ENCODE measurements at regions not wholly inside any gene's neighbourhood (a gene's known extent, or its start where the extent isn't known, plus 50 kb on each side); places are given as distances from the start of the nearest gene placed in this dataset.
"Not testable (repeated sequence)": the region's sequence is repeated elsewhere in the genome, so short reads cannot be mapped to it uniquely, and the experiment has no call there.

DNA sequence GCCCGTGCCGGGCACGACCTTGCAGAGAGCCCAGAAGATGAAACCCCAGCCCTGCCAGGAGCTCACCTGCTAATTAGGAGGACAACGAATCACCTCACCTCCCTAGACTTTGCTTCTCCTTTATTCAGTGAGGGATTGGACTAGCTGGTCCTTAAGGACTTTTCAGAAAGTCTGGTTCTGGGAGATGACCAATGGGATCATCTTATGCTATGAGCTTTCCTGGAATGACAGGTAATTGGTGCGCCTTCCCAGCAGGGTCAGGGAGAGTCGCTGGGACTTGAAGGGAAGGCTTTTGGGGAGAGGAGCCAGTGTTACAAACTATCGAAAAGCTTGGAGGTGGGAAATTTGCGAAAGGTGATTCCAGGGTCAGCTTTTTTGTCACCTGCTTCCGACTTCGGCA is 159.1 kb downstream of the KLRB1 start:
- DNase-seq = peak; percentile 11

DNA sequence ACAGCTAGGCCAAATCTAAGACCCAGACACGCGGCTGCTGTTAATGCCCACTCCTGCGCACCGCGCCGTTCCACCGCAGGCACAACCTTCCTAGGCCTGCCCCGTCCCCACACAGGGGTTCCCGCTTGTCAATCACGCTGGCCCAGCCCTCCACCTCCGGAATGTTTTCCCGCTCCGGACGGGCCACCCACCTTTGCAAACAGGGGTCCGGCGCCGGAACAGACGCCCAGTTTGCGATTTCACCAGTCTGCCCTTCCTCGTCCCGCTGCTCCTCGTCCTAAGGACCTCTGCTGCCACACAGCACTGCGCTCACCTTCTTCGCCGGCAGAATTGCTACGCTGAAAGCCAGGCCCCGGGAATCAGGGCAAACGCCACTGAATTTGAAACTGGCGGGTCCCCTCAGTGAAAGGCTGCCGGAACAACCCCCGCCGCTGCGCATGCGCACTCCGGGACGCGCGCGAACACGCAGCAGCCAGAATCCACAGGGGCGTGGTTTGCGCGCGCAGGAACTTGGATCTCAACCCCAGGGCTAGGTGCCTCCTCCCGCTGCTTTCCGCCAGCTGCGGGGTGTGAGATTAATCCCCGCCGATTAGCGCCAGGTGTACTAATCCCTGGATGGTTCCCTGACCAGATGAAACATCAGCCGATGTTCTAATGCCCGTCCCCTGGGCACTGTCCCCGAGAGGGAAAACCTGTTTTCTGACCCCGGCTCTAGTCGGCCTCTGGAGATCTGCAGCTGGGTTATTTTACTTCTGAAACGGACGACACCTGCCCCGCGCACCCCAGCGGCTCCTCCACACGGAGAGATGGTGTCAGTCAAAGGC is 159.7 kb downstream of the KLRB1 start:
- DNase-seq = peak; percentile 79

DNA sequence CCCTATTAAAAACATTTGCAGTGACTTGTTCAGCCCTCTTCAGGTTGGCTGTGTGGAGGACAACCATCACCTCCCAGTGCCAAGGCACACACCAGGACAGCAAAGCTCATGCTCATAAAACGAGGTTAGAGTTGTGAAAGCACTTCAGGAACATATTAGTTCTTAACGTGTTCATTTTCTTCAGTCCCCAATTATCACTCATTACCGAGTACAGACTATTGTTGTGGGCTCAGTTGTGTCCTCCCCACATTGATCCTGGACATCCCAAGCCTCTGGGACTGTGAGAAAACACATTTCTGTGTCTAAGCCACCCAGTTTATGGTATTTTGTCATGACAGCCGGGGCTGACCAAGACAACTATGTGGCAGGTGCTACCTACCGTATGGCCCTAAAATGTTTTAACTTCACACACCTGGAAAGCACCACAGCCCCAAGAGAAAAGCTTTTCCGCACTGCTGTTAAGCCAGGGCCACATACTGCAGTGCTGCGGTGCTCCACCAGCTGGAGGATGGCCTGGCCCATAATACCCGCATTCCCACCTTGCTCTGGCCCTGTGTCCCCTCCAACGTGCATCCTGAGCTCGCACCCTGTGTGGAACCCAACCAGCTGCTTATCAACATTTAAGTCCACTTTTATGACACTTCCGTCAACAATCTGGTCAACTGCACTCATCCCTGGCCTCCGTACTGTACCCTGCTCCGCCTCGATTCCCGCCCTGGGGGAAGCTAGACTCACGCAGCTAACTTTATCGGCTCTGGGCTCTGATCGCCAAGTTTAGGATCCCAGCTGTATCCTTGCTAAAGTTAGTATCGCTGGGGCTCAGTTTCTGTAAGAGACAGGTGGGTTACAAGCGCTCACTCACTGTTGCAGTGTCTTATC is 160.6 kb downstream of the KLRB1 start:
- DNase-seq = not testable (repeated sequence)

DNA sequence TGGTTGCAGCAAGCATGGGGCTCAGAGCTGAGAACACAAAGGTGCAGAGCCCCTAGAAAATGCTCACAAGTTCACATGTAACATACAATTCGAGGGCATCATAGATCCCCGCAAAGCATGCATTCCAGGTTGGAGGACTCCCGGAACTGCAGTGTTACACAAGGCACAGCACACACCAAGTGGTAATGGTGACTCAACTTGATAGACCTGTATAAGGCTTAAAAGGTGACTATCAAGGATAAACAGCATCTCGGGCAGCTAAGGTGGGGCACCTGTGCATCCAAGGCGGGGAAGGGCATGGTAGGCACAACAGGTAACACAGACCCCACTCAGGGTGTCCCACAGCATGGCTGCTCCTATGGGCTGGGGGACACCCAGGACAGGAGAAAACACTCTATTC is 167.3 kb downstream of the KLRB1 start:
- DNase-seq = not testable (repeated sequence)

DNA sequence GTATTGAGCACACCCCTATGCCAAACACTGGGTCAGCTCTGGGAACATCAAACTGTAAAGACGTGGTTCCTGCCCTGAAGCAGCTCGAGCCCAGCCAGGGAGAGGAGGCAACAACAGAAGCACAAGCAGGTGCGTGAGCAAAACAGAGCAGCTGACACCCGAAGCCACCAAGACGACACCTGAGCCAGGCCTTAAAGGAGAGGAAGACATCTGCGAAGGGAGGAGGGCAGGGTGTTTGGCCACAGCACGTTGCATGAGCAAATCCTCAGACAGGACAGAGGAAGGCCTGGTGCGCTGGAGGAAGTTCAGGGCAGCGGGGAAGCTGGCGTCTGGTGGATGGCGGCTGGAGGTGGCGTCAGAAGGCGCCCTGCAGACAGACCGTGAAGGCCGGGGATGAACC is 172.0 kb downstream of the KLRB1 start:
- not testable (repeated sequence) for DNase-seq

DNA sequence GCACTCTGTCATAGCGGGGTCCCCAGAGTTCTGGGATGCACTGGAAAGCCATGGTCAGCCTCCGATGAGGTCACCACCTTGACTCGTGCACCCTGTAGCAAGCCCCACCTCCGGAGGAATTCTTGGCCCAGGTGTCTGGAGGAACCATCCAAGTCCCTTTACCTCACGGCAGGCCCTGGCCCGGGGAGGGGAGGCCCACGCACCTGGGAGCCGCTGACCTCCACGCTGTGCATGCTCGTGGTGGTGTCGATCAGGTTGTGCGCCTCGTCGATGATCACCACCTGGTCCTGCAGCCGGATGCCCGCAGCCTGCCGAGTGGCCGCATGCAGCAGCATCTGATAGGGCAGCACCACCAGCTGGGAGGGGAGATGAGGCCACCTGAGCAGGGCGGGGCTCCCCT is 177.3 kb downstream of the KLRB1 start:
- DNase-seq = not testable (repeated sequence)

DNA sequence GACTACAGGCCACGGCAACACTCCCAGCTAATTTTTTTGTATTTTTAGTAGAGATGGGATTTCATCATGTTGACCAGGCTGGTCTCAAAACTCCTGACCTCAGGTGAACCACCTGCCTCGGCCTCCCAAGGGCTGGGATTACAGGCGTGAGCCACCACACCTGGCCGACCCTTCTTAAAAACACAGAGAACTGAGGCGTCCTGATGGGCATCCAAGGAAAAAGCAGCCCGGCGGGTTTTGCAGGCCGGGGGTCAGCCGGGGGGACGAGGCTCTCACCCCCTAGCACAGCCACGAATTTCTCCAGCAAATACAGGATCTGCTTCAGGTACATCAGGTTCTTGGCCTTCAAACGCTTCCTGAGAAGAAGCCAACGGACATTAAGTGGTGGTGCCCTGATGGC is 178.9 kb downstream of the KLRB1 start:
- DNase-seq = not testable (repeated sequence)

DNA sequence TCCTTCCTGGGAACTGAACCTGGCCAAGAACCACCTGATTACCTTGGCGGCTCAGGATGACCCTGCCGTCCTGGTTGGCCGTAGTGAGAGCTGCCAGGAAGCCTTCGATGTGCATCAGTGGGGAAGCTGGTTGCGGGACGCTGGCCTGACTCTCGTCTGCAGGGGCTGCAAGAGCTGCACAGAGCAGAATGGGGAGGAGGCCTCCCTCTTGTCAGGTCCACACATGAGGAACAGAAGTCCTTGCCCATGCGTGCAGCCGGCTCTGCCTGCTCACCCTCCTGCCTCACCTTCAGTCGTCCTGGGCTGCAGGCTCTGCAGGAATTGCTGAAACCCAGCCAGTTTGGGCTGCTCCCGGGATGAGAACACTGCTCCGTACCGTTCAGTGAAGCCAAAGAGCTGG is 182.3 kb downstream of the KLRB1 start:
- DNase-seq = not testable (repeated sequence)

DNA sequence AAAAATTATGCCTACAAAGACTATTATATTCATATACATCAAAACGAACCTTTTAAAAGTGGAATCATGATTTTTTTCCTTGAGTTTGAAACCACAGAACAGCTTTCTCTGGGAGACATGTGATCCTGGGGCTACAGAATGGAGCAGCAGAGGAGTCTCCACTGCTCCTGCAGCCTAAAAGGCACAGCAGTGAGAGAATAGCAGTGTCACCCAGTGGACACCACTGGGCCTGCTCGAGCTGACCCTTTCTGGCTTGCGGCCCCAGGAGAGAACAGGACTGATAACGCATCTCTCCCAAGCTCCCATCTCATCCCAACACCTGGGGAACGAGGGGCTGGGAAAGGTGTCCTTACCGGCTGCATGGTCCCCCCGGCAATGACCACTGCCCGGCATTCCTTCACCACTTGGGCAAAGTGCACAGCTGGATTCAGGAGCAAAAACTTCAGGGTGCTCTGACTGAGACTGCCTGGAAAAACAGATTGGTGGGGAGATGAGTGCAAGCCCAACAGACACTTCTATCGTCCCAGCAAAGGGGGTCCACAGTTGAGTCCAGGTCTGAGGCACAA is 183.5 kb downstream of the KLRB1 start:
- DNase-seq = not testable (repeated sequence)

DNA sequence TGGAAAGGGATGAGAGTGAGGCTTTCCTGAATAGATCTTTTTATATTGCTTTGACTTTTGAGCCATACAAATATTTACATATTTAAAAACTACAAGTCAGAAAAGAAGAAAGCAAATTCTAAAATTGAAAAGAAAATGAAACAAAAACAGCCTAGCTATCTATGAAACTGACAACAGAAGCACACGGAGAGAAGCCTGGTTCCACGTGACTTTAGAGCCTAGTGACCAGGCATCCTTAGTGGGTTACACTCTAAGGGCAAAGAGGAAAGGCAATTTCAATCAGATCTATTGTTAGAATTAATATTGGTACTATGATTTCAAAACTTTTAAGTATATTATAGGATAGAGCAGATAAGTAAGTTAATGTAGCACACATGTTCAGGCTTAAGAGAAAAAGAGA is 185.0 kb downstream of the KLRB1 start:
- not testable (repeated sequence) for DNase-seq

DNA sequence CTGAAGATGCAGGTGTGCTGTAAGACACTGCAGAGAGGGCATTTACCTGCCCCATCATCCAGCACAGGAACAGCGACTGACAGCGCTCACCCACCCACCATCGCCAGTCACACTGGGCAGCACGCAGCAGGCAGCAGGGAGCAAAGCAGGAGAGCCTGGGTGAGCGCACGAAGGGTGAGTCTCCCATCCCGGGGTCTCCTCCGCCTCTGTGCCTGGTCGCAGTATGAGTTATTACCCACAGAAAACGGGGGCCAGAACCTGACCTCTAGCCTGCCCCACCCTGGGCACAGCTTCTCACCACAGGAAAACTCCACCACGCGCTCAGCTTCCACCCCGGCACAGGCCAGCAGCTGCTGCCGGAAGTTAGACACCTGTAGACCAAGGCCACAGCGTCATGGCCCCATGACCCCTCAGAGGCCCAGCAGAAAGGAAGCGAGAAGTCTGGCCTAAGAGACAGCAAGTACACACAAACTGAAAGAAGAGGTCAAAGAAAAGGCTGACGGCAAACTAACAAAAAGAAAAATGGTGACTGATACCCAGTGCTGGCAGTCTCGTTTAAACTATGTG is 186.1 kb downstream of the KLRB1 start:
- not testable (repeated sequence) for DNase-seq

DNA sequence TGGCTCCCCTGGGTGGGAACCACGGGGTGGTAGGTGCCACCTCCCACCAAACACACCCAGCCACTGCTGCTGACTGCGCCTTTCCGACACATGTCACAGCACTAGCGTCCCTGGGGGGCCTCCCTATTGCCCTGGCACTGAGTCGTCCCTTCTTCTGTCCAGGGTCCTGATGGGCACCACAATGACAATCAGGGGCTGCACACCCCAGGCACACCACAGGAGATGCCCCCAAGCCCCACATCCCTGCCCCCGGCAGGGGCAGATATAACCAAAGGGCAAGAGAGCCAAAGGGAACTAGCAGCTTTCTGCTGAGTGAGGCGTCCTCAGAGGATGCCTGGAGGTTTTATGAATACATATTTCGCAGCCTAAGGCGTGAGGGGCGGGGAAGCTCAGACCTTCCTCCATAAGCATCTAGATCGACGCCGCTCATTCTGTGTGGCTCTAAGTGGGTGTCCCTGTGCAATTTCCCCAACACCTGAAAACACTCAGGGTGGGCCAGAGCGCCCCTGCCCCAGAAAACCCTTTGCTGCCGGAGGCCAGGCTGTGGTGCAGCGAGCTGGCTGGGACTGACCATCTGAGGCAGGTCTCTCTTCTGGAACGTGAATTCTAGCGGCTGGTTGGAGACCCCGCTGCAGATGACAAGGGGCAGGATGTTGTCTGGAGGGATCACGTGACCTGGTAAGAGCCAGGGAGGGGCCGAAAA is 186.7 kb downstream of the KLRB1 start:
- not testable (repeated sequence) for DNase-seq

DNA sequence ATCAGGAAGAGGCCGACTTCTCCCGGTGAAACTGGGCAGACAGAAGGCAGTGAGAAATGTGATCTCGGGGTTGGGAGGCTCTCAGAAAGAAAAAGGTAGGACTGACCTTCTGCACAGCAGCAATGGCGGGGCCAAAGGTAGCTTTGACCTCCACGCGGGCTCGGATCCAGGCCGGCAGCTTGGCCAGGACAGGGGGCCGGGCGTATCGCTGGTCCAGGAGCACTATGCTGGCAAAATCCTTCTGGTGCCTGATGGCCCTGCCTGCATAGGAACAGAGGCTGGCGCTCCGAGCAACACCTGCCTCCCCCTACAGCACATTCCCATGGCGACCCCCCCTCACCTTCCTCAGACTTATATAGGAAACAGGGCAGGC is 189.1 kb downstream of the KLRB1 start:
- not testable (repeated sequence) for DNase-seq

DNA sequence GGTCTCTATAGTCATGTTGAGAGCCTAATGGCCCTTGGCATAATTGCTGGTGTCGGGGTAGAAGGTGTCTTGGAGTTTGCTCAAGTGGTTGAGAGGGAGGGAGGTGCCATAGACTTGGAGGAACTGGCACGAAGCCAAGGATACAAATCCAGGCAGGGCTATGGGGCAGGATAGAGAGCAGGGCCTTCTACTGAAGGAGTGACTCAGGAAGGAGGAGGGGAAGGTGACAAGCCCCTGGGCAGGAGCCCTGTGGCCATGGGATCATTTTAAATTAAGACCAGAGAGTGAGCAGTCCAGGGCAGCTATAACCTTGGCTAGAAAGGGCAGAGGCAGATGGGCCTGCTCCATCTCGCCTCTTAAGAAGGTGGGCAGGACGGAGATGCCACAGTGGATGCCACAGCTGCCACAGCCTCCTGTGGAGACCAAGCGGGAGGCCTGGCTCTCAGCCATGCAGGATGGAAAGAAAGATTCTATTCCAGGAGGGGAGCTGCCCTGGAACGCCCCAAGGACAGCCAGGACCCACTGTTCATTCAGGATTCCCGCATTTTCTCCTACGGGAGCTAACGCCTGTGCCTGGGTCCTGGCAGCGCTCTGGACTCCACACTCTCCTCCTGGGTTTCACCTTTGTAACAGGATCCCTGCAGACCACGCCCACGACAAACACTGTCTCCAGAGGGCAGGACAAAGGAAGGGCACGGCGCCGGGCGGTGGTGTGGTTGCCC is 189.6 kb downstream of the KLRB1 start:
- not testable (repeated sequence) for DNase-seq

DNA sequence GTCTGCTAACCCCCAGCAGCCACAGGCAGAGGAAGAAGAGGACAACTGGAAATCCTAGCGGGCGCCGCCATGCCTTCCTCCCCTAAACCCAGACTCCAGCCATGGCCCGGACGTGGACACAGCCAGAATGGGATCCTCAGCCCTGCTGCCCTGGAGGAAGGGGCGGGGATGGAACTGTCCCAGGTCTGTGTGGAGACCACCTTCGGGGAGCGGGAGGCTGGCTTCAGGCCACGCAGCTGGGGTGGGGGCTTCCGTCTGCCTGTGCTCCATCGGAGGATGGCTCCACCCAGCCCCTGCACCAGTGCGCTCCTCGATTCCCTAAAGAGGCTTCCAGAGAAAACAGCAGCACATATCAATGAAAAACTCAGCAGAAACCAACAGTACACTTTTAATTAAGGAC is 190.4 kb downstream of the KLRB1 start:
- DNase-seq = not testable (repeated sequence)

DNA sequence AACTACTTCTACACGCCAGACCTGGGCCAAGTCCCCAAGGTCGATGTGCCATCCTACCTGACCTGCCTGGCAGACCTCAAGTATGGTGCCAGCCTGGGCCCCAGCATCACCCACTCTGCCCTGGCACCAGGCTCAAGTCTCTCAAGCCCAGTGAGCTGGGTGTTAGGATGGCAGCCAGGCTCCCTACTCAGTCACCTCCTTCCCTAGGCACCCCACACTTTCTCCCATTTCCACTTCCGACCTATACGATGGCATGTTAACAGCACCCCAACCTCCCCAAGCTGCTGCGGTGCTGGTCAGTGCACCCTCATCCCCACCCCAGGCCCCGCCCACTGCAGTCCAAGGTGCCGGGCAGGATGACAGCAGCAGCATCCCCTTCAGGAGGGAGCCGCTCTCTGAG is 191.4 kb downstream of the KLRB1 start:
- not testable (repeated sequence) for DNase-seq

DNA sequence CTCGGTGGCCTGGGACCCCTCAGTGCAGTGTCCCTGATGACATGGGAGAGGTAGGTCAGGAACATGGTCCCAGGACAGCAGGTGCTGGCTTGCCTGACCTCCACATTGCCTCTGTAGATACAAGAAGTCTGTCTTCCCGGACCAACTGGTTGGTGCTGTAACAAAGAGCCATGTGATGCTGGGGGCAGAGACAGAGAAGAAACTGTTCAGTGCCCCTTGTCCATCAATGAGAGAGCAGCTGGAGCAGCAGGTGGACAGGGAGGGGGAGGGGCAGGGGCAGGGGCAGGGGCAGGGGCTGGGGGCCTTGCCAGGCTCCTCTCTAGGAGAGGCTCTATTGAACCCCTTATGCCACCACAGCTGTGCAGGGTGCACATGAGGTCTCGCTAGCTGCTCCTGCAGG is 191.8 kb downstream of the KLRB1 start:
- DNase-seq = not testable (repeated sequence)

DNA sequence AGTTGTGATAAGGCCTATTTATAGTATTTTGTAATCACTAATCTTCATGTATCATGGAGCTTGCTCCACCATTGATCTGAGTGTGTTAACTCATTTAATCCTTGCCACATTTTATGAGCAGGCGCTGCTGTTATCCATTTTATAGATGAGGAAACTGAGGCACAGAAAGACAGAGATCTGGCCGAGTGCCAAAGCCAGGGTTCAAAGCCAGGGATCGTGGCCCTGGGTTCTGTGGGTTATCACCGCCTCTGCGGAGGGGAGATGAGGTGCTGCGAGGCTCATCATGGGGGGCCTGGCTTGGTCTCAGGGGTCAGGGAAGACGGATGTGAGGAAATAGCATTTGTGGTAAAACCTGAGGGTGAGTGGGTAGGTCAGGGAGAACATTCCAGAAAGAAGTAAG is 193.9 kb downstream of the KLRB1 start:
- not testable (repeated sequence) for DNase-seq

DNA sequence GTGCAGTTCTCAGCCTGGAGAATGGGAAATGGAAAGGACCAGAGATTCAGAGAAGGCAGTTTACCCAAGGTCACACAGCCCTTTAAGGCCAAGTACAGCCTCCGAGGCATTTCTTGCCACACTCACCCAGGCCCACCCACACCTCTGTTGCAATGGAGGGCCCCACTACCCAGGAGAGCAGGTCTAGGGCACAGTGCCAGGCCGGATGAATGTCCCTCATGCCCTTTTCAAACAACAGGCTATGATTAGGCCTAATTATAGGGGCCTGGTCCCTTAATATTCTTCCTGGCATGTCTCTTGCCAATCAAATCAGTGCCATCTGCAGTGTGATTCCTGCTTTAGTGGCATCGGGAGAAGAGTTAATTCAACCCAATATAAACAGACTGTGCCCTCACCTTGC is 195.3 kb downstream of the KLRB1 start:
- DNase-seq = not testable (repeated sequence)

DNA sequence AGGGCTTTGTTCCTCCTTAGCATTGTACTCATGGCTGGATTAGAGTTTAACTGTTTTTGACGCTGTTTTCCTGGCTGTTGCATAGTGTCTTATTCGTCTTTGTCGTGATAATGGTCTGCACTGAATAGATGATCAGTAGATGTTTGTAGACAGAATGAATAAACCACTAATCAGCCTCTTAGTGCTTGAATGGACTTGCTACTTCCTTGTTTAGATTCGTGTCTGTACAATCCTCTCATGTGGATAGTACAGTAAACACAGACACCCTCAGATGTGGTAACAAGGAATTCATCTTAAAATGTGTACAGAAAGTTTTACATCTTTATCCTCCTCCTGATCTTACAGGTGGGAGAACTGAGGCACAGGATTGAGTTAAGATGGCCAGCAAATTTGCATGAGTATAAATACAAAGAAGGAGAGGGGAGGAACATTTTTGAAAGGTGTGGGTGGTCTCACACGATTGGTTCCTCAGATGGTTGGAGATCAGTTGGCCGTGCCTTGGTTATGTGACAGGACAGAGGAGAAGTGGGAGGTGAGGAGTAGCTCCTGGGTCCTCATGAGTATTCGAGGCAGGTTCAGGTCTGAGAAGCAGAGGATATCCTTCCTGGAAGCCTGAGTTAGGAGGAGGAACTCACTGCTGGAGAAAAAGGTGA is 196.0 kb downstream of the KLRB1 start:
- DNase-seq = not testable (repeated sequence)

DNA sequence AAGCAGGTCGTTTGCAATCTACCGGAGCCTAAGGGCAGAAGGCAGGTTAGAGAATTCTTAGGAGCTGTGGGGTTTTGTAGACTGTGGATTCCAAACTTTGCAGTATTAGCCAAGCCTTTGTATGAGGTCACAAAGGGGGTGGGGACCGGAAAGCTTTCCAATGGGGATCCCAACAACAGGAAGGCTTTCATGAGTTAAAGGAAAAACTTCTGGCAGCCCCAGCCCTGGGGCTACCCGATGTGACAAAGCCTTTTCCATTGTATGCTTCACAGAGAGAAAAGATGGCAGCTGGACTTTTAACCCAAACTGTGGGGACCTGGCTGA is 199.2 kb upstream of the PZP start:
- DNase-seq = not testable (repeated sequence)
